ENCODE measurements at regions not wholly inside any gene's neighbourhood (a gene's known extent, or its start where the extent isn't known, plus 50 kb on each side); places are given as distances from the start of the nearest gene placed in this dataset.

GRCh38 chr13:90613076-90613795, 734.3 kb upstream of the MIR17HG start (continued):
- TF ChIP-seq ZNF532 (CRISPR knock-in tag; IDR thresholded peaks at IDR 0.05; ENCODE audit: borderline replicate concordance) (no peak), NR3C1 (CRISPR knock-in tag; conservative IDR thresholded peaks at IDR 0.05; ENCODE audit: low read depth) (no peak)

- no peak for TF ChIP-seq ZNF425 (CRISPR knock-in tag; conservative IDR thresholded peaks at IDR 0.05)
- no peak for TF ChIP-seq ZNF317 (CRISPR knock-in tag; IDR thresholded peaks at IDR 0.05; ENCODE audit: borderline replicate concordance, low read depth)
- no peak for TF ChIP-seq ZNF138 (CRISPR knock-in tag; conservative IDR thresholded peaks at IDR 0.05)
- no peak for TF ChIP-seq ATF3 (CRISPR knock-in tag; conservative IDR thresholded peaks at IDR 0.05)
- no peak for TF ChIP-seq ZNF396 (CRISPR knock-in tag; IDR thresholded peaks at IDR 0.05; ENCODE audit: borderline replicate concordance)
- Mint-ChIP-seq H3K27ac (no peak overlapping the region), H3K27me3 (ENCODE audit: low read depth) (no peaks in the 10 kb centered on the region), H3K36me3 (peaks cover 13% of the 10 kb centered on the region), H3K4me3 (no peak overlapping the region), H3K4me1 (no peaks in the 10 kb centered on the region), H3K9me3 (peaks cover 35% of the 10 kb centered on the region)
- ChIA-PET CTCF (no interaction called here), POLR2A (no interaction called here)
- DNase-seq (ENCODE audit: low spot score): no peak
- ATAC-seq: no peak
These were observed 732.3 kb upstream of the MIR17HG start for GRCh38 chr13:90615236-90615635.

GRCh38 chr13:90615767-90616166, 731.7 kb upstream of the MIR17HG start:
- H3K4me1 Mint-ChIP-seq: no peaks in the 10 kb centered on the region
- DNase-seq (ENCODE audit: low spot score): no peak
- ATAC-seq: no peak
- H3K36me3 Mint-ChIP-seq: peaks cover 13% of the 10 kb centered on the region
- no peaks in the 10 kb centered on the region for H3K27me3 Mint-ChIP-seq (ENCODE audit: low read depth)
- H3K9me3 Mint-ChIP-seq: peaks cover 35% of the 10 kb centered on the region
- H3K27ac Mint-ChIP-seq: no peak overlapping the region
- no peak overlapping the region for H3K4me3 Mint-ChIP-seq
- ChIA-PET CTCF (no interaction called here), POLR2A (no interaction called here)
- TF ChIP-seq ZNF281 (CRISPR knock-in tag; IDR thresholded peaks at IDR 0.05) (no peak), CREB1 (CRISPR knock-in tag; IDR thresholded peaks at IDR 0.05) (no peak), HMGXB4 (CRISPR knock-in tag; IDR thresholded peaks at IDR 0.05) (no peak), ATF3 (CRISPR knock-in tag; conservative IDR thresholded peaks at IDR 0.05) (no peak), TEAD4 (CRISPR knock-in tag; IDR thresholded peaks at IDR 0.05) (no peak), ESRRA (CRISPR knock-in tag; IDR thresholded peaks at IDR 0.05; ENCODE audit: borderline replicate concordance) (no peak), SMAD4 (CRISPR knock-in tag; IDR thresholded peaks at IDR 0.05) (no peak), NR2C2 (CRISPR knock-in tag; IDR thresholded peaks at IDR 0.05) (no peak)
